Progenitor cell of endocrine pancreas (in vitro differentiated cells): ENCODE measurements at regions not wholly inside any gene's neighbourhood (a gene's known extent, or its start where the extent isn't known, plus 50 kb on each side); places are given as distances from the start of the nearest gene placed in this dataset.

Experiments
- DNase-seq: peaks from one replicate; pipeline ENCODE4 v3.0.0; 2021; ENCODE audit warnings: low spot score; ENCODE audit not compliant: unreplicated experiment
- H3K27ac Mint-ChIP-seq: 2 replicates; pipeline ENCODE4 v1.8.0; 2021; ENCODE audit warnings: mild to moderate bottlenecking, moderate library complexity, mixed read lengths
- H3K27me3 Mint-ChIP-seq: 2 replicates; pipeline ENCODE4 v1.8.0; 2021; ENCODE audit warnings: mixed read lengths
- H3K36me3 Mint-ChIP-seq: 2 replicates; pipeline ENCODE4 v1.8.0; 2022; ENCODE audit warnings: mixed read lengths; ENCODE audit not compliant: insufficient read depth
- H3K4me1 Mint-ChIP-seq: 2 replicates; pipeline ENCODE4 v1.8.0; 2021; ENCODE audit warnings: low read depth, mixed read lengths
- H3K4me3 Mint-ChIP-seq: 2 replicates; pipeline ENCODE4 v1.8.0; 2021; ENCODE audit warnings: low read depth, mild to moderate bottlenecking, moderate library complexity, mixed read lengths
- H3K9me3 Mint-ChIP-seq: 2 replicates; pipeline ENCODE4 v1.8.0; 2021; ENCODE audit warnings: low read depth, mixed read lengths
- TF ChIP-seq, protein P1 (sequence below): fragments of 200-600 bp; sonication (generic); IDR thresholded peaks from one replicate; pipeline ENCODE4 v1.5.0; 2021; ENCODE audit warnings: antibody characterized with exemption, mild to moderate bottlenecking; ENCODE audit not compliant: unreplicated experiment

DNA sequence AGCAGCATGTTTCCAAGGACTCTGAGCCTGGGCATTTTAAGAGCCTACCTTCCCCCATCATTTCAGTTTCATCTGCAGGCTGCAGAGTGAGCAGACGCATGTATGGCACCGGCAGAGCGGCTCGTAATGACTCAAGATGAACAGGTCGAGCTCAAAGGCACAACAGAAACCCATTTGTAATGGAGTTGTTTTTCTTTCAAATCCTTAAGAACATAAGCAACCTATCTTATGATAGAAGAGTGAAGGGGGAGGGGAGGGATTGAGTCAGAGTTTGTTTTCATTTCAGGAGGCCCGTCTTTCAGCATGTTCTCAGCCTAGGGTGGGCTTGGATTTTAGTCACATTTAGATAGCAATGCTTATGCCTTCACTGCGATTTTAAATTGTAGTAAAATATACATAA, 54.9 kb upstream of the CISTR start:
- Mint-ChIP-seq H3K27me3 (peaks cover 41% of the 10 kb centered on the region), H3K27ac (no peak overlapping the region)
- TF ChIP-seq, protein P1, sequence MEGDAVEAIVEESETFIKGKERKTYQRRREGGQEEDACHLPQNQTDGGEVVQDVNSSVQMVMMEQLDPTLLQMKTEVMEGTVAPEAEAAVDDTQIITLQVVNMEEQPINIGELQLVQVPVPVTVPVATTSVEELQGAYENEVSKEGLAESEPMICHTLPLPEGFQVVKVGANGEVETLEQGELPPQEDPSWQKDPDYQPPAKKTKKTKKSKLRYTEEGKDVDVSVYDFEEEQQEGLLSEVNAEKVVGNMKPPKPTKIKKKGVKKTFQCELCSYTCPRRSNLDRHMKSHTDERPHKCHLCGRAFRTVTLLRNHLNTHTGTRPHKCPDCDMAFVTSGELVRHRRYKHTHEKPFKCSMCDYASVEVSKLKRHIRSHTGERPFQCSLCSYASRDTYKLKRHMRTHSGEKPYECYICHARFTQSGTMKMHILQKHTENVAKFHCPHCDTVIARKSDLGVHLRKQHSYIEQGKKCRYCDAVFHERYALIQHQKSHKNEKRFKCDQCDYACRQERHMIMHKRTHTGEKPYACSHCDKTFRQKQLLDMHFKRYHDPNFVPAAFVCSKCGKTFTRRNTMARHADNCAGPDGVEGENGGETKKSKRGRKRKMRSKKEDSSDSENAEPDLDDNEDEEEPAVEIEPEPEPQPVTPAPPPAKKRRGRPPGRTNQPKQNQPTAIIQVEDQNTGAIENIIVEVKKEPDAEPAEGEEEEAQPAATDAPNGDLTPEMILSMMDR, result no peak

GRCh38 chr12:53807322-53807860, 55.6 kb upstream of the CISTR start:
- DNase-seq, result no peak
- Mint-ChIP-seq H3K36me3 (no peaks in the 10 kb centered on the region), H3K27me3 (peaks cover 41% of the 10 kb centered on the region), H3K9me3 (no peaks in the 10 kb centered on the region), H3K27ac (no peak overlapping the region), H3K4me3 (no peak overlapping the region), H3K4me1 (peaks cover 3% of the 10 kb centered on the region)
- TF ChIP-seq, protein P1, result no peak

More for the DNA sequence above, 54.9 kb upstream of the CISTR start:
- H3K36me3 Mint-ChIP-seq, result no peaks in the 10 kb centered on the region
- H3K4me3 Mint-ChIP-seq, result no peak overlapping the region
- peaks cover 3% of the 10 kb centered on the region for H3K4me1 Mint-ChIP-seq
- H3K9me3 Mint-ChIP-seq, result no peaks in the 10 kb centered on the region
- DNase-seq, result no peak

DNA sequence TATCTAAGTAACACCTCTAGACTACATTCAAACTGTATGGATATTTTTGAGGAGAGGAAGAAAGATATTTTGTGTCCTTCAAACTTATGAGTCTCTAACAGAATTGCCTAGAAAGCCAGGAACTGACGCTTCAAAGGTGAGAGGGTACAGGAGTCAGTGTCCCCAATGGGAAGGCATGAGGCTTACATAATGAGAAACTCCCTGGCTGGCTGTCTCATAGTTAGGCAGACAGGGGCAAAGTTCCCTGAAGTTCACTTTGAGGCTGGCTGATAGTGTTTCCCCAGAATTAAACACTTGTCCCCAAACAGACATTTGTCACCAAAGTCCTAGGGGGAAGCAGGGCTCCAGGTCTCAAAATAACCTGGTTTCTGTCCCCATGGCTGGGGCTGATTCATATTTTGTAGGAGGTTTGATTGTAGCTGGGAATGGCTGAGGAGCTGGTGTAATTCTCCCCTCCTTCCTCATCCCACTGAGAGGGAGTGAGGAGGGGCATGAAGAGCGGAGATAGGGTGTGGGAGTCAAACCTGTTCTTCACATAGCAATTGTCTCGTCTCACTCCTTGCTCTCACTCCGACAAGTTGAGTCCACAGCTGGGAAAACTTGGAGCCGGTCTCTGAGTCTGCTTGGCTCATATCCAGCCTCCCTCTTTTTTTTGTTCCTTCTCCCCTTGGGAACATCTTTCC, 56.4 kb upstream of the CISTR start:
- DNase-seq, result no peak
- no peak overlapping the region for H3K27ac Mint-ChIP-seq
- TF ChIP-seq, protein P1, result no peak
- no peaks in the 10 kb centered on the region for H3K36me3 Mint-ChIP-seq
- no peaks in the 10 kb centered on the region for H3K9me3 Mint-ChIP-seq
- no peak overlapping the region for H3K4me3 Mint-ChIP-seq
- peaks cover 33% of the 10 kb centered on the region for H3K27me3 Mint-ChIP-seq
- peaks cover 3% of the 10 kb centered on the region for H3K4me1 Mint-ChIP-seq

GRCh38 chr12:53809005-53809404, 57.2 kb upstream of the CISTR start:
- peaks cover 32% of the 10 kb centered on the region for H3K27me3 Mint-ChIP-seq
- H3K27ac Mint-ChIP-seq, result no peak overlapping the region
- no peaks in the 10 kb centered on the region for H3K9me3 Mint-ChIP-seq
- H3K36me3 Mint-ChIP-seq, result no peaks in the 10 kb centered on the region
- H3K4me1 Mint-ChIP-seq, result peaks cover 3% of the 10 kb centered on the region
- H3K4me3 Mint-ChIP-seq, result no peak overlapping the region
- no peak for DNase-seq
- TF ChIP-seq, protein P1, result no peak

GRCh38 chr12:53810950-53811349, 59.2 kb upstream of the CISTR start:
- H3K9me3 Mint-ChIP-seq, result no peaks in the 10 kb centered on the region
- no peak for DNase-seq
- no peak overlapping the region for H3K27ac Mint-ChIP-seq
- no peaks in the 10 kb centered on the region for H3K4me1 Mint-ChIP-seq
- peaks cover 28% of the 10 kb centered on the region for H3K27me3 Mint-ChIP-seq
- no peak overlapping the region for H3K4me3 Mint-ChIP-seq
- TF ChIP-seq, protein P1, result no peak
- H3K36me3 Mint-ChIP-seq, result no peaks in the 10 kb centered on the region
